ENCODE measurements at regions not wholly inside any gene's neighbourhood (a gene's known extent, or its start where the extent isn't known, plus 50 kb on each side); places are given as distances from the start of the nearest gene placed in this dataset.

DNA sequence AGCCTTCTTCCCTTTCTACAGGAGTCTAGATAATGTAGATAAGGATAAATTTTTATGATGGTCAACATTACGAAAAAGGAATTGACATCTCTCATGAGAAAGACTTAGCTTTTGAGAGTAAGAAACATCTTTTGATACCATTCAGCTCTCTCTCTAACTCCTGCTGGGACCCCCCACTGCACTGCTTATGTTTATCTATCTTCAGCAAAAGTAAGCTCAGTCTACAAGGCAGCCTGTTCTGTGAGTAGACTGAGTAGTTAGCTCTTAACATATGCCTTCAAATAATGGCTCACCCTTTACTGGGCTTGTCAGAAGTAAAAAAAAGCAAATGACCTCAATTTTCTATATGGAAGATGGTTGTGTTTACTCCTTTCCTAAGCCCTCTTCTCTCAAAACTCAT is 372.2 kb upstream of the CDH11 start (continued):
- TF ChIP-seq RARG (CRISPR knock-in tag; IDR thresholded peaks at IDR 0.05; ENCODE audit: low read depth) = no peak
- no peak for TF ChIP-seq NFIC (IDR thresholded peaks at IDR 0.05; ENCODE audit: low read length)
- TF ChIP-seq SRSF1 (optimal IDR thresholded peaks at IDR 0.05; ENCODE audit: low read depth, low read length) = no peak
- TF ChIP-seq EZH2 (conservative IDR thresholded peaks at IDR 0.05; ENCODE audit: low read depth, low read length) = no peak
- TF ChIP-seq WIZ (CRISPR knock-in tag; IDR thresholded peaks at IDR 0.05) = no peak
- TF ChIP-seq, protein P1, sequence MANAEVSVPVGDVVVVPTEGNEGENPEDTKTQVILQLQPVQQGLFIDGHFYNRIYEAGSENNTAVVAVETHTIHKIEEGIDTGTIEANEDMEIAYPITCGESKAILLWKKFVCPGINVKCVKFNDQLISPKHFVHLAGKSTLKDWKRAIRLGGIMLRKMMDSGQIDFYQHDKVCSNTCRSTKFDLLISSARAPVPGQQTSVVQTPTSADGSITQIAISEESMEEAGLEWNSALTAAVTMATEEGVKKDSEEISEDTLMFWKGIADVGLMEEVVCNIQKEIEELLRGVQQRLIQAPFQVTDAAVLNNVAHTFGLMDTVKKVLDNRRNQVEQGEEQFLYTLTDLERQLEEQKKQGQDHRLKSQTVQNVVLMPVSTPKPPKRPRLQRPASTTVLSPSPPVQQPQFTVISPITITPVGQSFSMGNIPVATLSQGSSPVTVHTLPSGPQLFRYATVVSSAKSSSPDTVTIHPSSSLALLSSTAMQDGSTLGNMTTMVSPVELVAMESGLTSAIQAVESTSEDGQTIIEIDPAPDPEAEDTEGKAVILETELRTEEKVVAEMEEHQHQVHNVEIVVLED (CRISPR knock-in tag; IDR thresholded peaks at IDR 0.05; ENCODE audit: borderline replicate concordance) = no peak
- TF ChIP-seq SMAD1 (CRISPR knock-in tag; IDR thresholded peaks at IDR 0.05; ENCODE audit: borderline replicate concordance, low read depth) = no peak
- TF ChIP-seq ZNF124 (CRISPR knock-in tag; IDR thresholded peaks at IDR 0.05) = no peak

DNA sequence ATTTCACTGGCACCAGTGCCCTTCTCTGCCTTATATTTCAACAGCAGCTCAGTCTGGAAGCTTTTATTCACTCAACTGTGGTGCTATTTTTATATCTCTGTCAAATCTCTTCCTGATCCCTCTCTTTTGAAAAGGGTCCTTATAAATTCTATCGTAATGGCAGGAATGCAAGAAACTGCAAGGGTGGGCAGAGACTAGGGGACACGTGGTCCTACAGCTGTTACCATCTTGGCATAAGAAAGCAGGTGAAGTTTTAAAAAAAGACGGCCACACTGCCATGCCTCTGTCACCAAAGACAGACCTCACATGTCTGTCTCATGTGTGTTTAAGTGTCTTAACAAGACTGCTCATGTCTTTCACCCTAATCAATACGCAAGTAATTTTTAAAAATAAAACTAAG is 368.4 kb upstream of the CDH11 start:
- H3K4me1 ChIP-seq (ENCODE audit: insufficient read depth, low read length) = no peaks in the 10 kb centered on the region
- ATAC-seq = no peak
- BruUV-seq (replicated peaks) = no TSS peak
- peaks cover 0 to 5% of the 10 kb centered on the region in 2 experiments; a peak in 1 of 5 replicates for H3K27me3 ChIP-seq (ENCODE audit: control insufficient read depth in 1 of 2, insufficient read depth in 2 of 2, low read length in 2 of 2)
- H3K27ac ChIP-seq (ENCODE audit: extremely low read length, insufficient read depth, low read length) = no peak overlapping the region
- H4K20me1 ChIP-seq (ENCODE audit: insufficient read depth, low read length) = no peaks in the 10 kb centered on the region
- in situ Hi-C loops (cut with HindIII; ENCODE audit: extremely low pct_ligation_motif_present, low pct_unique_long_range_greater_than_20kb) = no loop called here
- no peak for FAIRE-seq
- H3K36me3 ChIP-seq (replicated peaks in 1 of 2; ENCODE audit: control insufficient read depth in 1 of 2, insufficient read depth in 2 of 2, low read length in 2 of 2) = no peaks in the 10 kb centered on the region
- H3K4me2 ChIP-seq (ENCODE audit: low read depth, low read length) = no peak overlapping the region
- no peak for DNase-seq (ENCODE audit: low spot score)
- no peaks in the 10 kb centered on the region for H3K79me2 ChIP-seq (ENCODE audit: insufficient read depth, low read length)
- ChIA-PET POLR2A (no interaction called here), CTCF (ENCODE audit: low intra/inter-chr PET ratio, low total read pairs) (no interaction called here)
- WGBS (ENCODE audit: low lambda C conversion rate) = 0% methylated on average over 4 of the region's 4 CpGs
- intact Hi-C loops (cut with micrococcal nuclease; ENCODE audit: unreplicated experiment) = no loop called here
- 0 out of 2 replicates have a peak, but pooled peaks cover 3% of the 10 kb centered on the region for H3K9me3 ChIP-seq (ENCODE audit: low read length)
- H2AFZ ChIP-seq (ENCODE audit: low read length) = no peak overlapping the region
- no peak overlapping the region for H3K9ac ChIP-seq (ENCODE audit: insufficient read depth, low read depth, low read length)
- H3K4me3 ChIP-seq (replicated peaks in 1 of 3; ENCODE audit: insufficient read depth in 1 of 3, low read depth in 2 of 3, low read length in 3 of 3) = no peak overlapping the region
- no peak for TF ChIP-seq ZNF501 (CRISPR knock-in tag; IDR thresholded peaks at IDR 0.05)
- TF ChIP-seq, protein P2, sequence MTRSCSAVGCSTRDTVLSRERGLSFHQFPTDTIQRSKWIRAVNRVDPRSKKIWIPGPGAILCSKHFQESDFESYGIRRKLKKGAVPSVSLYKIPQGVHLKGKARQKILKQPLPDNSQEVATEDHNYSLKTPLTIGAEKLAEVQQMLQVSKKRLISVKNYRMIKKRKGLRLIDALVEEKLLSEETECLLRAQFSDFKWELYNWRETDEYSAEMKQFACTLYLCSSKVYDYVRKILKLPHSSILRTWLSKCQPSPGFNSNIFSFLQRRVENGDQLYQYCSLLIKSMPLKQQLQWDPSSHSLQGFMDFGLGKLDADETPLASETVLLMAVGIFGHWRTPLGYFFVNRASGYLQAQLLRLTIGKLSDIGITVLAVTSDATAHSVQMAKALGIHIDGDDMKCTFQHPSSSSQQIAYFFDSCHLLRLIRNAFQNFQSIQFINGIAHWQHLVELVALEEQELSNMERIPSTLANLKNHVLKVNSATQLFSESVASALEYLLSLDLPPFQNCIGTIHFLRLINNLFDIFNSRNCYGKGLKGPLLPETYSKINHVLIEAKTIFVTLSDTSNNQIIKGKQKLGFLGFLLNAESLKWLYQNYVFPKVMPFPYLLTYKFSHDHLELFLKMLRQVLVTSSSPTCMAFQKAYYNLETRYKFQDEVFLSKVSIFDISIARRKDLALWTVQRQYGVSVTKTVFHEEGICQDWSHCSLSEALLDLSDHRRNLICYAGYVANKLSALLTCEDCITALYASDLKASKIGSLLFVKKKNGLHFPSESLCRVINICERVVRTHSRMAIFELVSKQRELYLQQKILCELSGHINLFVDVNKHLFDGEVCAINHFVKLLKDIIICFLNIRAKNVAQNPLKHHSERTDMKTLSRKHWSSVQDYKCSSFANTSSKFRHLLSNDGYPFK (CRISPR knock-in tag; IDR thresholded peaks at IDR 0.05; ENCODE audit: borderline replicate concordance) = no peak
- no peak for TF ChIP-seq ZSCAN12 (CRISPR knock-in tag; IDR thresholded peaks at IDR 0.05)
- TF ChIP-seq ZSCAN21 (CRISPR knock-in tag; IDR thresholded peaks at IDR 0.05; ENCODE audit: borderline replicate concordance) = no peak
- no peak for TF ChIP-seq ZNF768 (CRISPR knock-in tag; IDR thresholded peaks at IDR 0.05)
- TF ChIP-seq, protein P3, sequence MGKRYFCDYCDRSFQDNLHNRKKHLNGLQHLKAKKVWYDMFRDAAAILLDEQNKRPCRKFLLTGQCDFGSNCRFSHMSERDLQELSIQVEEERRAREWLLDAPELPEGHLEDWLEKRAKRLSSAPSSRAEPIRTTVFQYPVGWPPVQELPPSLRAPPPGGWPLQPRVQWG (CRISPR knock-in tag; IDR thresholded peaks at IDR 0.05; ENCODE audit: borderline replicate concordance, low read depth) = no peak
- TF ChIP-seq ZNF12 (CRISPR knock-in tag; IDR thresholded peaks at IDR 0.05) = no peak
- no peak for TF ChIP-seq NR3C1 (CRISPR knock-in tag; IDR thresholded peaks at IDR 0.05)
- TF ChIP-seq CENPT (CRISPR knock-in tag; IDR thresholded peaks at IDR 0.05; ENCODE audit: low read depth) = no peak
